Mesothelial cell of epicardium (in vitro differentiated cells): ENCODE measurements at regions not wholly inside any gene's neighbourhood (a gene's known extent, or its start where the extent isn't known, plus 50 kb on each side); places are given as distances from the start of the nearest gene placed in this dataset.

Experiments used
- DNase-seq, 2 experiments: peaks; one replicate each; pipeline ENCODE4 v3.0.0; 2021; ENCODE audit warnings: low spot score in 2 of 2; ENCODE audit not compliant: unreplicated experiment in 2 of 2
- H3K27ac Mint-ChIP-seq: 2 replicates; pipeline ENCODE4 v1.8.0; 2021; ENCODE audit warnings: mixed read lengths
- H3K27me3 Mint-ChIP-seq: 2 replicates; pipeline ENCODE4 v1.8.0; 2021; ENCODE audit warnings: low read depth, mixed read lengths
- H3K36me3 Mint-ChIP-seq: 2 replicates; pipeline ENCODE4 v1.8.0; 2021; ENCODE audit warnings: mixed read lengths
- H3K4me1 Mint-ChIP-seq: 2 replicates; pipeline ENCODE4 v1.8.0; 2021; ENCODE audit warnings: mixed read lengths
- H3K4me3 Mint-ChIP-seq: 2 replicates; pipeline ENCODE4 v1.8.0; 2021; ENCODE audit warnings: mild to moderate bottlenecking, moderate library complexity, mixed read lengths
- H3K9me3 Mint-ChIP-seq: 2 replicates; pipeline ENCODE4 v1.8.0; 2021; ENCODE audit warnings: mixed read lengths
- CTCF ChIP-seq: fragments of 200-600 bp; sonication (generic); IDR thresholded peaks from one replicate; pipeline ENCODE4 v1.5.0; 2021; ENCODE audit warnings: antibody characterized with exemption; ENCODE audit not compliant: unreplicated experiment

DNA sequence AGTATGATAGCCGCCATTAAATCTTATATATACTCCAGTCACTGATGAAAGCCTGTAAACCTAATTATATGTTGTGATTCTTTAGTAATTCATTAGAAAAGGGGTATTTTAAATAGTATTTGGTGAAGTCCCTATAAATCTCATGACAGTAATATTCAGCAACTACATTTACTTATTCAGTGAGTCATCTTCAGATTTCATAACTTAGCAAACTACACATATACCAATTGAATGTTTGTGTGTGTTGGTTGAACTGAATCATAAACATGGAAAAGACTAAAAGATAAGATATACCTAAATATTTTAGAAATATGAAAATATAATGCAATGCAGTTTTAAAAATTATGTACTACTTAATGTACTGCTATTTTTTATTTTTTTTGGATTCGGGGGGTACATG, 1050.4 kb downstream of the MAT2B start:
- no peak for TF ChIP-seq CTCF
- Mint-ChIP-seq H3K36me3 (peaks cover 5% of the 10 kb centered on the region), H3K4me1 (peaks cover 16% of the 10 kb centered on the region), H3K27ac (no peak overlapping the region), H3K4me3 (no peak overlapping the region), H3K27me3 (no peaks in the 10 kb centered on the region), H3K9me3 (peaks cover 7% of the 10 kb centered on the region)
- DNase-seq, result no peak

DNA sequence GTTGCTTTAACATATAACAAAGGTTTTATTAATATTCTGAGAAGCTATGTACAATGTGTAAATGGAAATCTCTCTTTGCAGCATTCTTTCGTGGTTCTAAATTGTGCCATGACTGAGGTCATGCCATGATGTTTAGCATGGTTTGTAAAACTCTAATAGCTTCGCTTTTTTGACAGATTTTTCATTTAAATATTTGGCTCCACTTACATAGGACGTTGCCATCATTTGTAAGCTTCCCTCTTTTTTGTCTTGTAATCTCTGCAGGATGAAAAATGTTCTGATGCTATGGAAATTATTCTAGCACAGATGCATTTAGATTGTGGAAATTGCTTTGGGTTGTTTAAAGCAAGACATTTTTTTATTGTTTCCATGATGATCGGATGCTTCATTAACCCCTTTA, 1054.8 kb downstream of the MAT2B start:
- Mint-ChIP-seq H3K27ac (peak overlapping the region; percentile 19), H3K4me3 (no peak overlapping the region), H3K36me3 (peaks cover 5% of the 10 kb centered on the region), H3K4me1 (peaks cover 33% of the 10 kb centered on the region), H3K9me3 (peaks cover 7% of the 10 kb centered on the region), H3K27me3 (no peaks in the 10 kb centered on the region)
- TF ChIP-seq CTCF, result no peak
- DNase-seq, result no peak

DNA sequence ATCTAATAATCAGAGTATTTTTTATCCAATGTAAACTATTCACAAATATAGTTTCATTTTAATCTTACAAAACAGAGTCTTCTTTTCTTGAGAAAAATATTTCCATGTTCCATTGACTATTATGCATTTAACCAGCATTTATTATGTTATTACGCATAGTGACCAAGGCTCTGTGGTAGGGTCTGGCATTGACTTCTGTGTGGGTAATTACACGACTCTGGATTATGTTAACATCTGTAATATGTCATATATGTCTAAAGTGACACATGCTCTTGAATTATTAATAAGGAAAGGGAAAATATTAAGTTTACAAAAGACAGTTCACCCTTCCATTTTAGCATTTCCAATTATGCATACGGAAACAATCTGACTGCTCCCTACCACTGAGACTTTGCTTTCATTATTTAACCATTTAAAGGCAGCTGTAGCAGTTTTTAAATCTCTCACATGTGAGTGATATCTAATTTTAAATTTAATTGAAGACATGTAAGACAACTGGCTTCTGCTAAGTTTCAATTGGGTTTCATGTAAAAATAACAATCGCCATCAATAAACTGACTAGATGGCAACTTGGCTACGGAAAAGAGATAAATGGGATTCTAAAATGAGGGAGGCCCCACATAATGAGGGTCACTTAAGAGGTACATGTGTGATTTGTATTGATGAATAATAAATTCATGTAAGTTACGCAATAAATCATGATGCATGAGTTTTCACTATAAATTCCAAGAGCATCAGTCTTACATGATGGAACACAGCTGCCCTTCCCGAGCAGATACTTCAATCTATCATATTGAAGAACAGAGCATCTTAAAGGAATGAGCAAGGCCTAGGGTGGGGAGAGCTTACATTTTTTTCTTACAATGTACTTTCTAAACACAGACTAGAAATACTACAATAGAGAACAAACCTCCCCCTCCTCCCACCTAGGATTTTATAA, 1056.8 kb downstream of the MAT2B start:
- Mint-ChIP-seq H3K4me3 (no peak overlapping the region), H3K27ac (peak overlapping the region; percentile 21), H3K4me1 (peaks cover 45% of the 10 kb centered on the region), H3K36me3 (peaks cover under 1% of the 10 kb centered on the region), H3K9me3 (peaks cover under 1% of the 10 kb centered on the region), H3K27me3 (no peaks in the 10 kb centered on the region)
- TF ChIP-seq CTCF, result no peak
- DNase-seq, result no peak

DNA sequence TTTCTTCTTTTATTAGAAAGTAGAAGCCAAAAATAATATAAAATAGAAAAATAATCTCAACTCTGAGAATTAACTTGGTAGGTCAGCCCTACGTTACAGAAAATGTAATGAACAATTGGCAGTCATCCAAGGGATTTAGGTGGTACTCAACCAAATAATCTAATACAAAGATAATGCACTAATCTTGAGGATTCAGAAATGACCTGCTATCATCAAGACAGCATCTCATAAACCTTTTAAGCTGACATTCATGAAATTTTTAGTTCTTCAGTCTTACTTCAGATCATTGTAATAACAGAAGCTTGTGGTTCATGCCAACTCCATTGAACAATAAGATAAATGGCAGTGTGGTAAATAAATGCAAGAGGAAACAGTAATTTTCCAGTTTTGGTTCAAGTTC, 1058.0 kb downstream of the MAT2B start:
- Mint-ChIP-seq H3K27ac (no peak overlapping the region), H3K4me1 (peaks cover 45% of the 10 kb centered on the region), H3K36me3 (no peaks in the 10 kb centered on the region), H3K4me3 (no peak overlapping the region), H3K27me3 (peaks cover 2% of the 10 kb centered on the region), H3K9me3 (no peaks in the 10 kb centered on the region)
- no peak for TF ChIP-seq CTCF
- DNase-seq, result no peak

GRCh38 chr5:164573397-164573796, 1068.0 kb downstream of the MAT2B start:
- Mint-ChIP-seq H3K9me3 (peaks cover 3% of the 10 kb centered on the region), H3K4me3 (no peak overlapping the region), H3K36me3 (no peaks in the 10 kb centered on the region), H3K27me3 (no peaks in the 10 kb centered on the region), H3K4me1 (peaks cover 29% of the 10 kb centered on the region), H3K27ac (peak overlapping the region; percentile 9)
- TF ChIP-seq CTCF, result no peak
- no peak for DNase-seq
